CD4-positive, alpha-beta T cell (primary cell): ENCODE measurements at regions not wholly inside any gene's neighbourhood (a gene's known extent, or its start where the extent isn't known, plus 50 kb on each side); places are given as distances from the start of the nearest gene placed in this dataset.

Source experiments
- ATAC-seq: fragments of 200-7000 bp; cut with Tn5 transposase; one replicate; pipeline ENCODE4 v1.10.0; 2022; ENCODE audit warnings: mild to moderate bottlenecking; ENCODE audit not compliant: poor library complexity
- CTCF ChIA-PET: fragments of 350-600 bp; sonication (Branson Sonifier 250); formaldehyde crosslinking; loops from one replicate; lab custom pipeline; 2021; ENCODE audit warnings: antibody characterized with exemption, inconsistent platforms; lab: Charles Lee
- POLR2A ChIA-PET: fragments of 350-600 bp; sonication (Branson Sonifier 250); formaldehyde crosslinking; loops from one replicate; lab custom pipeline; 2021; ENCODE audit warnings: antibody characterized with exemption, inconsistent platforms; lab: Charles Lee
- DNase-seq, 14 experiments: peaks; one replicate each; pipeline ENCODE4 v3.0.0-alpha.2; 2013 to 2020; ENCODE audit warnings: mixed read lengths in 2 of 14
- H3K27ac ChIP-seq, 2 donors: one replicate each; pipeline versions ENCODE4 v1.5.1 to v1.7.0; 2013; ENCODE audit warnings: low read length in 2 of 2, low read depth in 1 of 2, mild to moderate bottlenecking in 1 of 2
- H3K27me3 ChIP-seq, 2 experiments: 1 replicate in 1 of 2; 2 replicates in 1 of 2; pipeline versions ENCODE4 v1.6.1 to v1.7.0; 2013; ENCODE audit warnings: low read length in 2 of 2, control low read depth in 1 of 2, mild to moderate bottlenecking in 1 of 2, moderate library complexity in 1 of 2; ENCODE audit not compliant: insufficient read depth in 2 of 2, control insufficient read depth in 1 of 2
- H3K36me3 ChIP-seq: one replicate; pipeline ENCODE4 v1.6.1; 2013; ENCODE audit warnings: low read length, control low read depth; ENCODE audit not compliant: insufficient read depth
- H3K4me1 ChIP-seq: one replicate; pipeline ENCODE4 v1.6.1; 2013; ENCODE audit warnings: low read length, control low read depth; ENCODE audit not compliant: insufficient read depth
- H3K4me3 ChIP-seq: one replicate; pipeline ENCODE4 v1.5.1; 2013; ENCODE audit warnings: mild to moderate bottlenecking, low read length, moderate library complexity
- H3K9me3 ChIP-seq, 2 experiments: 1 replicate in 1 of 2; 2 replicates in 1 of 2; pipeline versions ENCODE4 v1.6.1 to v1.7.0; 2013; ENCODE audit warnings: low read length in 2 of 2, mild to moderate bottlenecking in 2 of 2, control low read depth in 1 of 2, moderate library complexity in 1 of 2; ENCODE audit not compliant: control insufficient read depth in 1 of 2, insufficient read depth in 1 of 2
- H3K27ac Mint-ChIP-seq: one replicate; pipeline ENCODE4 v1.8.0; 2020; ENCODE audit warnings: mixed read lengths
- H3K27me3 Mint-ChIP-seq: one replicate; pipeline ENCODE4 v1.8.0; 2021; ENCODE audit warnings: mixed read lengths
- H3K36me3 Mint-ChIP-seq: one replicate; pipeline ENCODE4 v1.8.0; 2021; ENCODE audit warnings: low read depth, mixed read lengths
- H3K4me1 Mint-ChIP-seq: one replicate; pipeline ENCODE4 v1.8.0; 2021; ENCODE audit warnings: low read depth, mixed read lengths
- H3K4me3 Mint-ChIP-seq: one replicate; pipeline ENCODE4 v1.8.0; 2020; ENCODE audit warnings: mild to moderate bottlenecking, mixed read lengths
- H3K9me3 Mint-ChIP-seq: one replicate; pipeline ENCODE4 v1.8.0; 2020; ENCODE audit warnings: mixed read lengths
- CTCF ChIP-seq: fragments of 200-600 bp; IDR thresholded peaks from one replicate; pipeline ENCODE4 v1.8.0; 2022; ENCODE audit warnings: antibody characterized with exemption, mild to moderate bottlenecking
- intact Hi-C, 2 experiments: fragments of 100-400 bp; cut with DNase I in 1 of 2; cut with micrococcal nuclease in 1 of 2; formaldehyde crosslinking; loops; one replicate each; pipeline versions ENCODE4 v1.15.1 to v1.9.0; 2023 to 2025; cut with DNase I, micrococcal nuclease

- CTCF ChIA-PET, result no interaction called here
- Mint-ChIP-seq H3K36me3 (no peaks in the 10 kb centered on the region), H3K9me3 (no peaks in the 10 kb centered on the region), H3K4me1 (no peaks in the 10 kb centered on the region), H3K27me3 (peaks cover 54% of the 10 kb centered on the region), H3K4me3 (no peak overlapping the region), H3K27ac (no peak overlapping the region)
- ATAC-seq (no peak), DNase-seq (no peak)
- no peaks in the 10 kb centered on the region for H3K36me3 ChIP-seq
- no peak for TF ChIP-seq CTCF
- intact Hi-C loops, result no loop called here
- H3K27me3 ChIP-seq, result no peaks in the 10 kb centered on the region
- no peaks in the 10 kb centered on the region for H3K4me1 ChIP-seq
- no peak overlapping the region for H3K27ac ChIP-seq
- POLR2A ChIA-PET, result no interaction called here
- no peak overlapping the region for H3K4me3 ChIP-seq
- H3K9me3 ChIP-seq, result no peaks in the 10 kb centered on the region
Measured at GRCh38 chr11:33514079-33514925, 186.3 kb downstream of the C11orf91 start.

GRCh38 chr11:33509632-33510031 lies 191.0 kb downstream of the C11orf91 start:
- no peaks in the 10 kb centered on the region for H3K36me3 ChIP-seq
- no peak overlapping the region for H3K4me3 ChIP-seq
- DNase-seq (no peak), ATAC-seq (no peak)
- H3K4me3 Mint-ChIP-seq, result no peak overlapping the region
- H3K4me1 ChIP-seq, result no peaks in the 10 kb centered on the region
- no peaks in the 10 kb centered on the region for H3K27me3 ChIP-seq
- H3K9me3 Mint-ChIP-seq, result no peaks in the 10 kb centered on the region
- peaks cover 54% of the 10 kb centered on the region for H3K27me3 Mint-ChIP-seq
- no peaks in the 10 kb centered on the region for H3K9me3 ChIP-seq
- H3K27ac Mint-ChIP-seq, result no peak overlapping the region
- no peaks in the 10 kb centered on the region for H3K4me1 Mint-ChIP-seq
- ChIA-PET POLR2A (no interaction called here), CTCF (no interaction called here)
- intact Hi-C loops, result no loop called here
- no peak overlapping the region for H3K27ac ChIP-seq
- no peak for TF ChIP-seq CTCF
- H3K36me3 Mint-ChIP-seq, result no peaks in the 10 kb centered on the region

DNA sequence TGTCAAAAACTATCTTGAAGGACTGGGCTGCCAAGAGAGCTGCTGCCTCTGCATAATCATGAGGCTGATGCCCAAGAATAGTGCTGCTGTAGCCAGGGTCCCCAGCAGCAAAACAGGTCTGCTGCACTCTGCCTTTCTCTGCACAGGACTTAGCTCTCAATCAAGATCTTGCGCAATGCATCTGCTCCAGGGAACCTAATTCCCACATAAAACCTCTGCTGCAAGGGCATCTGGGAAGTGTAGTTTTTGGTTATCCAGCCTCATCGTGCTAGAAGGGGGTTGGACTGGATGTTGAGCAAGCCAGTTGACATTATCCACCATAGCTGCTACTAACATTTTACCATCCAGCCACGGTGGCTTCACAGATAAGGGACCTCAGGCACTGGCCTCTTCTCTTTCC lies 192.7 kb downstream of the C11orf91 start:
- Histone ChIP-seq H3K4me1 (no peaks in the 10 kb centered on the region), H3K9me3 (no peaks in the 10 kb centered on the region), H3K27ac (no peak overlapping the region), H3K27me3 (no peaks in the 10 kb centered on the region), H3K4me3 (no peak overlapping the region), H3K36me3 (no peaks in the 10 kb centered on the region)
- ATAC-seq, result no peak
- Mint-ChIP-seq H3K4me1 (no peaks in the 10 kb centered on the region), H3K36me3 (no peaks in the 10 kb centered on the region), H3K4me3 (no peak overlapping the region), H3K9me3 (no peaks in the 10 kb centered on the region), H3K27me3 (peaks cover 42% of the 10 kb centered on the region), H3K27ac (no peak overlapping the region)
- DNase-seq, result no peak
- POLR2A ChIA-PET, result no interaction called here
- intact Hi-C loops, result no loop called here
- CTCF ChIA-PET, result no interaction called here
- TF ChIP-seq CTCF, result no peak
